NCI-H2081 treated with DMSO at 0.1 percent for 48 hours (cell line): ENCODE measurements at regions not wholly inside any gene's neighbourhood (a gene's known extent, or its start where the extent isn't known, plus 50 kb on each side); places are given as distances from the start of the nearest gene placed in this dataset.
"Not testable (repeated sequence)": the region's sequence is repeated elsewhere in the genome, so short reads cannot be mapped to it uniquely, and the experiment has no call there.

Experiments used
- DNase-seq: peaks from one replicate; lab custom pipeline; 2025; lab: John Stamatoyannopoulos, UW

DNA sequence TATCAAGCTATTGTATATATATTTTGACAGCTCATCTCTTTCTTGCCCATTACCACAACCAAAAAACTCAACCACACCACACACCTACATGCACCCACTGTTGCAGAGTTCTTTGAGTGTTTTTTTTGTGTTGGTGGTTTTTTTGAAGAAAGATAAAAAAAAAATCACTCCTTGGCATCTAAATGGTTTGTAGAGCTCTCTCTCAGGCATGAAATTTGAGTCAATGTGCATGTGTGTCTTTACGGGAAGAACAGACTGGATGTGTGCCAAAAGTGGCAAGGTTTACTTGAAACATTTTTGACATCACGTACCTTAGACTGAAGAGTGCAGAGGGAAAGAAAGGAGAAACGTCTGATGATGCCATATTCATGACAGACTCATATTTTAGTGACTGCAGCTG, 154.2 kb downstream of the FHIP1A start:
- DNase-seq: no peak

DNA sequence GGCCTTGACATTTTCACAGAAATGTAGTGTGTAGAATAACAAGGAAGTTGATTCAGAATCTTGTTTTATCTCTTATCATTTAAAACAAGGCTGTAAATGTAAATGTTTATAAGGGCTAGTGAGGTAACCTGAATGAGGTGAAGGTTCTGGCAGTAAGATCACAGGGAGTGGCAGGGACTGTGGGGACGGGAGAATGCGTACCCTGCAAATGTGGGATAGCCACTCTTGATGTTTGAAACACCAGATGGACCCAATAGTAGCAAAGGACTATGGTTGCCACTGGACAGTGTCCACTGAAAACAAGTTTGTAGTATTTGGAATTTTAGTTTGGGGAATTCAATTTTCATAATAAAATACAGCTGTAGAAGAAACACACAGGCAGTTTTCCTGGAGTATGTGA, 155.3 kb downstream of the FHIP1A start:
- no peak for DNase-seq

DNA sequence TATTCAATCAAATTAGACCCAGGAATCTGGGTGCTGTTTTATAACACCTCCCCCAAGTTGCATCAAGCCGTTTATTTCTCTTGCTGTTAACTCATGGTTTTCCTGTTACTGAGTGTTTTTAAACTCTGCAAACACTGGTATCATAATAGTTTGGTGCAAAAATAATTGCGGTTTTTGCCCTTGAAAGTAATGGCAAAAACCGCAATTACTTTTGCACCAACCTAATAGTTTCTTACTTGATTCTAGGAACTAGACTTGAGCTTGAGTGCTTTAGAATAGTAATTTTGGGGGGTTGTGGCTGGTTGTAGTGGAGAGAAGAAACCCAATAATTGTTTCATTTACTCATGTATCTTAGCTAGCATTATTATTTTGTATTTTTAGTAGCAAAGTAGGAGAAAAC, 156.6 kb downstream of the FHIP1A start:
- no peak for DNase-seq

DNA sequence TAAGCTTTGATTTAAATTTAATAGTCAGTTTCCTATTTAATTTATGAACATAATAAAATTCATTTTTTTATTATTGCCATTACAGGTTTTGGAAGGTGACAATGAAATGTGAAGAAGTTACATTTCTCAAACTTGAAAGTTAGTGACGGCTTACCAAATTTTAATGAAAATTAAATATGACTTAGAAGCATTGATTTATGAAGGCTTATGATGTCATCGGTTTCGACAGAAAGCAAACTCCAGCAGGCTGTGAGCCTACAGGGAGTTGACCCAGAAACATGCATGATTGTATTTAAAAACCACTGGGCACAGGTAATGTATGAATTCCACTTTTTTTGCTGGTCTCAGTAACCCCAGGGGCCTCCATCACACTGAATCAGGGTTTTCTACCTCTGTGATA, 157.1 kb downstream of the FHIP1A start:
- DNase-seq: no peak

DNA sequence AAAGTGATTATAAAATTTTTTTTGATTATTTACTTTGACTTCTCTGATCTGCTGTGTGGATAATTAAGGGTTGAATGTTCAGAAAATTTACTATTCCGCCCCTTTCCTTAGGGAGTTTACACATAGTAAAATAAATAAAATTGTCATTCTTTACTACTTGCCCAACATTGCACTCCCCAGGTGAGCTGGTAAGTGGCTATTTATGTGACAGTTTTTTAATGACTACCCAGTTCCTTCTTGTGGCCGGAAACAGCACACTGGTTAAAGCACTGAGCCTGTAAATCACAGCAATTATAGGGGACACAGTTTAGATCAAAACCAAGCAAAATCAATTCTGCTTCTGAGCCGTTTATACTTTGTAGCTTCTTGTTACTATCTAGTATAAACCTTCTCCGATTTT, 158.1 kb downstream of the FHIP1A start:
- DNase-seq: peak; percentile 49

DNA sequence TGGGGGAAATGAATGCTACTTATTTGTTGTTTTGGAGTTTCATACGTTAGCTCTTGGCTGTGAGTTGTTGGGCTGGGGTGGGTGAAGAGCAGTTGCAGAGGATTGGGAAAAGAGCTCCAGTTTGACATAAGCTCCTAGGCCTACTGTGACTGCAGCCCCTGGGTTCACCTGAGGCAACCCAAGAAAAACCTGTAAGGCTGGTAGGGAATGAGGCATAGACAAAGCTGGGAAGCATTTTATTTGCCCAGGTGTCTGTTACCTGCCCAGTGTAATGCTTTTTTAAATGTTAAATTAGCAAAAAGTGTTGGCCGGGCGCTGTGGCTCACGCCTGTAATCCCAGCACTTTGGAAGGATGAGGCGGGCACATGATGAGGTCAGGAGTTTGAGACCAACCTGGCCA, 160.0 kb downstream of the FHIP1A start:
- DNase-seq: no peak

DNA sequence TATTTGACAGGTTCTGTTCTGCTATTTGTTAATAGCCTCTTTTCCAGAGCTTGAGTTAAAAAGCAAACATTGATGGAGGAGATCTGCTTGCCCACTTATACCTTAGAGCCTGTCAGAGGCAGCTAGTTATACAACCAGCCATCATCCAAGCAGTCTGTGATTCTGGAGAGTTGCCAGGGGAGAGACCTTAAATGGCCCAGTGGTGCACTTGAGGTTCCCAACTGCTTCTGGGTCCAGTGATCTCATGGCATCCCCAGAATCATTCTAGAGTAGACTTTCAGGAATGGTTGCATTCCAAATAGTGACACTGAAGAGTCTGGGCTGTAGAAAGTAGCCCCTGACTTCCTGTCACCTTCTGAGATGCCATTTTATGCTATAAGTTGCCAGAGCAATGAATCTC, 160.7 kb downstream of the FHIP1A start:
- DNase-seq: no peak

DNA sequence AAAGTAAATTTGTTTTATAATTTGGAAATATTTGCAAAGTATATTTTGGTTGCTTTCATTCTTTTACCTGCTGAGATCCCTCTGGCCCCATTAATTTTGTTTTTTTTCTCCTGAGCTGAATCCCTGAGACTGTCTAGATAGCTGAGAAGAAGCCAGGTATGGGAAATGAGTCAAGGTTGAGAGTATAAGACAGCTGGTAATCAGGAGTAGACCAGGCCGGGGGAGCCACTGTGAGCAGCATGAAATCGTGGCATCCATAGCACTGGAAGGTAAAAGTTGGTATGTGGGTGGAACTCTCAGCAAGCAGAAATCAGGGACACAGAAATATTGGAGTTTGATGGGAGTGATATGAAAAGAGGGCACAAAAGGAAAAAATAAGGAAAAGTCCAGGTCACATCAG, 164.5 kb downstream of the FHIP1A start:
- DNase-seq: no peak

DNA sequence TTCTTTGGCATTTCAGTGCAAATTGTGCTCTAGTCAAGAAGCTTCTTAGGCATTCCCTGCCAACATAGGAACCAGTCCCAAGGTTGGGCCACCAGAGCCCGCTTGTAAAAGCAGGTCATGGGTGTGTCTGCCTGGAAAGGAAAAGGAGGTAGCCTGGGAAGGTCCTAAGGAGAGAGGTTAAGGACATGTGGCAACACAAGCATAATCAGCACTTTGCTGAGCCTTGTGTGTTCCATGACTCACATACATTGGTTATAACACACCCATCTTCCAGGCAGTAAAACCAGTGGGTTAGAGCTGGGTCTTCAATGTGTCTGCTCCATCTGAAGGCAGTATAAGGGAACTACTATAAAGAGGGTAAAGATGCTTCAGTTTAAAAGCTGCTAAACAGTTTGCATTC, 165.0 kb downstream of the FHIP1A start:
- DNase-seq: no peak

DNA sequence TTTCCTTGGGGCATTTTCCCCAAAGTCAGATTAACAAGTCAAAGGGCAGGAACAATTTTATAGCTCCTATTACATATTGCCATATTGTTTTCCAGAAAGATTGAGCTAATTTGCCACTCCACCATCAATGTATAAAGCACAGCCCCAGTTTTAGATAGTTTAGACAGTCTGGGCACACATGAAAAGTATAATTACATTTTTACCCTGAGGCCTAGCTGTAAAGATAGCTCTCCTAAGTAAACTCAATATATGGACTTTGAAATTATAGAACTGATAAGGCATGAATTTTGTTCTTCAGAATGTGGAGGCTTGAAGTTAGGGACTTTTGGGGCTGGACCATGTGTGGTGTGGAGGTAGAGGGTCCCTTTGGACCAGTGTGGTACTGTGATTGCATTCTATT, 166.0 kb downstream of the FHIP1A start:
- no peak for DNase-seq

DNA sequence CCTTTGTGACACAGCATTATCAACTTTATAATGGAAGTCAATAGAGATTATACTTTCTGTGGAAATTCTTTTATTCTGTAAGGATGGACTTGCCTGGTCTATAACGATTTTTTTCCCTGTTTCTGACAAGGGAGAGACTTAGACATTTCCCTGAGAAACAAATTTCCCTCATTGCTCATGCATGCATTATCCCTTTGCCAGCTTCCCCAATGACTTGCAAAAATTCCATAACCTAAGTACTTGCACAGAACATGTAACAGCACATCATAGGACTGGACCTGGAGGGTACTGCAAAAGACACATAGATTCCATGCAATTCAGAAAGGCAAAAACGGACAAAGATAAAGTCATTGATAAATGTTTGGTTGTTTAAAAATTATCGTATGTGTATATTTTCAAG, 166.7 kb downstream of the FHIP1A start:
- no peak for DNase-seq

DNA sequence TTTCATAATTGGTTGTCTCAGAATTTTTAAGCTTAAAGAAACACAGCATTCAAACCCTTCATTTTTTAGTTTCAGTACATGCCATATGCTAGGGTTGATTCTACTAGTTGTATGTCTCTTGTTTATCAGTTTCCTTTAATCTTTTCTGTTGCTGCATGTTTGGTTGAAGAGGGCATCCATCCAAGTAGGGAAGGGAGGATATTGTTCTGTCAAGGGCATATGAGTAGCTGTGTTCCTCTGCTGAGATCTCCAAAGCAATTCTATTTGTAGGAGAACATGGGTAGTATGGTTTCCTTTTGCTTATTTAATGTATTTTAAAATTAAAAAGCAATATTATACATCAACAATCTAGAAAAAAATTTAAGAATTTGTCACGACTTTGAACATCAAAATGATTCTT, 167.7 kb downstream of the FHIP1A start:
- no peak for DNase-seq

DNA sequence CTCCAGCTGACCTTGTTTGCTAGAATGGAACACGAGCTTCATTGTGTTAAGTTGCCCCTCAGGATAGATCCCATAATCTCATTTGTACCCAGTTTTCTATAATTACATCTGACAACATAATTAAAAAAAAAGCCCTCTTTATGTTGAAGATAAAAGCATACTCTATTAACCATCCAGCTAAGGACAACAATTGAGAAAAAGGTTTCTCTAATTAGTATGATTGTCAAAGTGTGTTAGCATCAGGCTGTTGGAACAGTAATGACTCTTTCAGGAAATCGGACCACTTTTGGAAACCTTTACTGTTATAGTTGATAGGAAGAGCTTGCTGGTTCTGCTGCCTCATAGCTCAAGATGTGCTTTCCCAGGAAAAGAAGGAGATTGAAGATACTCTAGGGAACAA, 172.6 kb downstream of the FHIP1A start:
- peak; percentile 52 for DNase-seq

DNA sequence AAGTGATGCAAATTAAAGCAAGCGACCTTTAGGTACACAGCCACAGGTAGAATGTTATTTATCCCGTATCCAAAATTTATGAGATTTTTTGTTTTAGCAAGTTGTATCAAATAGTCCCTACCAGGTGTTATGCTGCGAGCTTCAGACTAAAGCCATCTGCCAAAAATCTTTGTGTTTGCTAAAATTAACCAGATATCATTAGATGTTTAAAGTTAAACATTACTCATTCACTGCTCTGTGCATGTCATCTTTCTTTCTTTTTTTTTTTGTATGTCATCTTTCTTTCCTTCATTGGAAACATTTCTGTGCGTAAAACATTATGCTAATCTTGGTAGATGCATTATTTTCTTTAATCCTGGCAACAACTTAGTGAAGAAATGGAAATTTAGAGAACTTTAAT, 173.1 kb downstream of the FHIP1A start:
- DNase-seq: no peak

DNA sequence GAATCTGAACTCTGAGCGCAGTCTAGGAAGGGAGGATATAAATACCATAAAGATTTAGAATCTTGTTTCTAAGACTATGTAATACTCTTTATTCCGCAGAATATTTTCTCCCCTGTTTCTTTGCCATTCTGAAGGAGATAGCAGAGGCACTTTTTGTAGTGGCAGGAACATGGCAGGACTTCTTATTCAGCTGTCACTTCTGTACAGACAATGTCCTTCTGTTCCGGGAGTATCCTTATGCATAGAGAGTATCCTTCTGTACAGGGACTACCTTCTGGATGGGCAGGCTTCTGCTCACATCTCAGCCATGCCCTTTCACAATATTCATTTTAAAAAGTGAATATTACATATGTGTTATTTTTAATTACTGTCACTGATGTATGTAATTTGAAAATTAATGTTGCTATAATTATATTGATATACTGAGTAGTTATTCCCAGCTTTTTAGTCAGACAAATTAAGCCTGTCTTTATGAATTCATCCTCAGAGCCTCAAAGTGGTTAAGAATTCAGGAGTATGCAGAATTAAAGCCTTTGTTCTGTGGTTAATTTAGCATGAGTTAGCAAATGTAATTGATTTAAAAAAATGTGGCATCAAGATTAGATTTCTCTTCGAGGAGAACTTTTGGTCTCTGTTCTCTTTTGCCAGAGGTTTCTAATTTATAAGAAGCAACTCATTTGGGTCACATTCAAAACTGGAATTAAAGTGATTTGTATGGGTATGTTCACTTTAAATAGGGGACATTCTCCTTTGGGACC, 174.4 kb downstream of the FHIP1A start:
- DNase-seq: no peak

DNA sequence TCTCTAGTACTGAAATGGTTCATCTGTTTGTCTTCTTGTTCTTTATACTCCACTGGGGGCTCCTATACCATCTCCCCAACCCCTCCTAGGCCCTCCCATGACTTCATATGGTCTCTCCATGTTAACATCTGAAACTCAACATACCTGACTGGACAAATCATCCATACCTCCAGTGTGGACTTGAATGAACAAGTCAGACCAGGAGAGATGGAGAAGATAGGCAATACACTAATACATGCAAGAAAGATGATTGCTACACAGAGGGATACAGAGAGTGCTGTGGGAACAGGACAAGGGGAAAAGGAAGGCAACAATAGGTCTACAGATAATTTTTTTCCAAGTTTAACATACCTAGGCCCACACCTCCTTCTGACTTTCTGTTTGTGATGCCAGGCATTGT, 175.1 kb downstream of the FHIP1A start:
- no peak for DNase-seq

DNA sequence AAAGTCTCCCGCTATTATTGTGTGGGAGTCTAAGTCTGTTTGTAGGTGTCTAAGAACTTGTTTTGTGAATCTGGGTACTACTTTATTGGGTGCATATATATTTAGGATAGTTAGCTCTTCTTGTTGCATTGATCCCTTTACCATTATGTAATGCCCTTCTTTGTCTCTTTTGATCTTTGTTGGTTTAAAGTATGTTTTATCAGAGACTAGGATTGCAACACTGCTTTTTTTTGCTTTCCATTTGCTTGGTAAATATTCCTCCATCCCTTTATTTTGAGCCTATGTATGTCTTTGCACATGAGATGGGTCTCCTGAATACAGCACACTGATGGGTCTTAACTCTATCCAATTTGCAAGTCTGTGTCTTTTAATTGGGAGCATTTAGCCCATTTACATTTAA, 165.2 kb downstream of the GATB start:
- DNase-seq: not testable (repeated sequence)

DNA sequence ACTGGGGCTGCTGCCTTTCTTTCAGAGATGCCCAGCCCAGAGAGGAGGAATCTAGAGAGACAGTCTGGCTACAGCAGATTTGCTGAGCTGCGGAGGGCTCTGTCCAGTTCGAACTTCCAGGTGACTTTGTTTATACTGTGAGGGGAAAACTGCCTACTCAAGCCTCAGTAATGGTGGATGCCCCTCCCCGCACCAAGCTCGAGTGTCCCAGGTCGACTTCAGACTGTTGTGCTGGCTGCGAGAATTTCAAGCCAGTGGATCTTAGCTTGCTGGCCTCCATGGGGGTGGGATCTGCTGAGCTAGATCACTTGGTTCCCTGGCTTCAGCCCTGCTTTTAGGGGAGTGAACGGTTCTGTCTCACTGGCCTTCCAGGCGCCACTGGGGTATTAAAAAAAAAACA, 163.1 kb downstream of the GATB start:
- not testable (repeated sequence) for DNase-seq

DNA sequence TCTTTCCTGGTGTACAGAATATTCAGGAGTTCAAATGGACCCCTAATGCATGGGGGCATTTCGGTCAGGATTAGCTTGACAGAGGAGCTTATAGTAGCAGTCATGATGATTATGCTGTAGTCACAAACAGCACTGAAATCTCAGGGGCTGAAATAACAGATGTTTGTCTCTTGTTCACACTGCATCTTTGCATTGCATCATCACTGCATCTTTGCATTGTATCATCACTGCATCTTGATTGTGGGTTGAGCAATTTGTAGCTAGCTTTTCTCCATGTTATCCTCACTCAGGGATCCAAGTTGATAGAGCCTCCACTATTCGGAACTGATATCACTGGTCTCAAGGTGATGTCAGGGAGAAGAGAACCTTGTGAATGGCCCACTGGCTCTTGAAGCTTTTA, 160.9 kb downstream of the GATB start:
- no peak for DNase-seq

DNA sequence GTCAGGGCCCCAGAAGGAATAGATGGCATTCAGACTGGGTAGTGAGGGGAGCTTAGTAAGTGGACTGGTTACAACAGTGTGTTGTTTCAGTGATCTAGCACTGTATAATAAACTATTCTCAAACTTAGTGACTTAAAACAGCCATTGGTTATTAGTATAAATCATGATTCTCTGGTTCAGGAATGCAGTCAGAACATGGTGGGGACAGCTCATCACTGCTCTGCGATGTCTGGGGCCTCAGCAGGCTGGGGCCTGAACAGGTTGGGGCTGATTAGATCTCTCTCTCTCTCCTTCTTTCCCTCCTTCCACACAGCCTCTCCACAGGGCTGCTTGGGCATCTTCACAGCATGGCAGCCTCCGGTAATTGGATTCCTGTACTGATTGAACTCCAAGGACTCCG, 160.4 kb downstream of the GATB start:
- no peak for DNase-seq

DNA sequence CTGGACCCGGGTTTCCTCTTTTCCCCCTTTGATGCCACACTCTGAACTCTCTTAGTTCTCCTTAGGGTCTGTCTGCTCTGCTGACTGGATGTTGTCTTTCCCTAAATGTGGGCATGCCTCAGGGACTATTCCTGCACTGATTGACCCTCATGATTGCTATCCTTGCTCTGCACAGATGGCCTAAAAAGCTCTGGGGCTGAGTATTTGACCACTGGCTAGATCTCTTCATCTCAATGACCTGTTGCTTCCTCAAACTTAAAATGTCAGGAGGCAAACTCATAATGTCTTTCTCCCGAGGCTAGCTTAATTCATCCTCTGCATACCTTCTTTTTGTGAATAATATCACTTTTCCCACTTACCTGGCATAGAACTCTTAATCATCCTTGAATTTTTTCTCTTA, 157.4 kb downstream of the GATB start:
- DNase-seq: no peak

DNA sequence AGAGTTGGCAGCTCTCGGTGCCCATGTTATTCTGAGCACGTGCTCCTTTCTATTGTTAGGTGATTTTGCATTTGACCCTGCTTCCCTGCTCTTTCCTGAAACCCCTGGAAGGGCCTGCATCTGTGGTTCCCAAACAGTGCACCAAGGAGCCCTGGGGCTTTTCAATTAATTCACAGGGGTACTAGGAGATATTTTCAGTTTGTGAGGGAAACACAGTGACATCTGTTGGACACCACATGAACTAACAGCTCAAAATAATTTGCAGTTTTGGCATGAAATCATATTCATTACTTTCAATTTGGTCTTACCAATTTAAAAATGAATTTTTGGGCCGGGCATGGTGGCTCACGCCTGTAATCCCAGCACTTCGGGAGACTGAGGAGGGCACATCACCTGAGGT, 156.6 kb downstream of the GATB start:
- DNase-seq: no peak

DNA sequence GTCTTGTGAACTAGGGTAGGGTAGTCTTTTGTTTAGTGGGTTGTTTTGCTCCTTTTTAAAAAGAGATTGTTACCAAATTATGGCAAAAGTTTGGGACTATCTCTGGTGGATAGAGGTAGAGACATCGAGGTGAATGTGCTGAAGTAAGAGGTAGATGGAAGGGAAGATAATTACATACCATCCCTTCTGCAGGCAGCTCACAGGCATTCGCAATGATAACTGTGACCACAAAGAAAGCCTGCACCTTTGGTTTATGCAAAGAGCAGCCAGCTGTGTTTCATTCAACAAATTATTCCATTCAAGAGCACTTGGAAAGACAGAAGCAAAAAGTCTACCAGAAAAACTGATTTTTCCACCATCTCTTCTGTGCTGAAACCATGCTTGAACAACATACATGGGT, 155.6 kb downstream of the GATB start:
- DNase-seq: no peak

DNA sequence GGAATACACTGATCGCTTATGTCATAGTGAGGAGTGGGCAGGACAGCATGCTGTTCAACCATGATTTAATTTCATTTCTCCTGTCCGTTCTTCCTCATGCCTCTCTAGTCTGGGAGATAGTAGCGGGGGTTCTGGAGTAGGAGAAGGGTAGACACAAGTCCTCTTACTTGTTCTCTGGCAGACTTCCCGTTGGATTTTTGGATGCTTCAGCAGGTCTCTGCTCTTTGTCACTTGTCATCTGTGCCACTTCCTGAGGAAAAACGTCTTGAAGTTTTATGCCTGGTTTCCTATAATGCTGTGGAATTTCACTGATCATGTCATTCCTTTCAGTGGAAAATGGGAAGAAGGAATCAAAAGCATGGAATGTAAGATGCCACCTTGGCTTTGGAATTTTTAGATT, 154.7 kb downstream of the GATB start:
- no peak for DNase-seq

DNA sequence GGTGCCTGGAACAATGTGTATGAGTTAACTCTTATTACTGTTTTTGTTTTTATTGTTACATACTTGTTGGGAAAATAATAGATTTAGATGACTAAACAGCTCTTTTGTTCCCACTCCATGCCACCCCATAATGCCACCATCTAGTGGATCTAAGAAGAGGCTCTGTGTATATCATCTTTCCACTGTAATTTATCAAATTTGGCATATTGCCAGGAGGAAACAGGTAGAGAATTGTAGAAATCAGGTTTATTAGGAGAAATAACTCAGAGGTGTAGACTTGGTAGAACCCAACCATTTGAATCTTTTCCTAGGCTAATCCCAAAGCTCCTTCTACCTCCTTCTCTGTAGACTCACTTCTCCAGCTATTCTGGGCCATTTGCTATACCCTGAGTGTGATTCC, 150.6 kb downstream of the GATB start:
- no peak for DNase-seq
